ENCODE measurements at regions not wholly inside any gene's neighbourhood (a gene's known extent, or its start where the extent isn't known, plus 50 kb on each side); places are given as distances from the start of the nearest gene placed in this dataset.

GRCh38 chr3:71956069-71956340 is 171.1 kb upstream of the PROK2 start:
- TF ChIP-seq POLR2A (IDR thresholded peaks at IDR 0.05) (no peak), CTCF (IDR thresholded peaks at IDR 0.05) (no peak)

All from vagina (tissue), 2 donors.